HG03378 (cell line): ENCODE measurements at regions not wholly inside any gene's neighbourhood (a gene's known extent, or its start where the extent isn't known, plus 50 kb on each side); places are given as distances from the start of the nearest gene placed in this dataset.

Experiments used
- ATAC-seq: cut with Tn5 transposase; IDR thresholded peaks from one replicate; pipeline ENCODE4 v1.9.1; 2021; ENCODE audit warnings: mild to moderate bottlenecking, moderate library complexity; ENCODE audit not compliant: unreplicated experiment

- ATAC-seq: no peak
These were observed 411.1 kb upstream of the LRATD1 start for GRCh38 chr2:14221466-14221865.

GRCh38 chr2:14223576-14223975 lies 408.9 kb upstream of the LRATD1 start:
- no peak for ATAC-seq

GRCh38 chr2:14231391-14231898 lies 401.1 kb upstream of the LRATD1 start:
- ATAC-seq: no peak

- no peak for ATAC-seq
These were observed 400.3 kb upstream of the LRATD1 start for GRCh38 chr2:14232217-14232616.

GRCh38 chr2:14234911-14235310 lies 397.6 kb upstream of the LRATD1 start:
- ATAC-seq: no peak

- no peak for ATAC-seq
These were observed 396.9 kb upstream of the LRATD1 start for GRCh38 chr2:14235667-14236066.

- no peak for ATAC-seq
These were observed 394.6 kb upstream of the LRATD1 start for GRCh38 chr2:14237902-14238301.

- ATAC-seq: no peak
These were observed 392.9 kb upstream of the LRATD1 start for GRCh38 chr2:14239605-14240004.

- no peak for ATAC-seq
These were observed 391.6 kb upstream of the LRATD1 start for GRCh38 chr2:14240868-14241267.

- no peak for ATAC-seq
These were observed 386.6 kb upstream of the LRATD1 start for GRCh38 chr2:14245901-14246300.

- ATAC-seq: no peak
These were observed 377.2 kb upstream of the LRATD1 start for GRCh38 chr2:14255135-14255820.

- no peak for ATAC-seq
These were observed 375.6 kb upstream of the LRATD1 start for GRCh38 chr2:14256890-14257289.

- no peak for ATAC-seq
These were observed 374.6 kb upstream of the LRATD1 start for GRCh38 chr2:14257801-14258507.

GRCh38 chr2:14261771-14262170 lies 370.7 kb upstream of the LRATD1 start:
- no peak for ATAC-seq

- ATAC-seq: no peak
These were observed 369.5 kb upstream of the LRATD1 start for GRCh38 chr2:14263053-14263452.

- no peak for ATAC-seq
These were observed 362.4 kb upstream of the LRATD1 start for GRCh38 chr2:14270036-14270582.

GRCh38 chr2:14272396-14273075 lies 360.0 kb upstream of the LRATD1 start:
- no peak for ATAC-seq

GRCh38 chr2:14273650-14274049 lies 358.9 kb upstream of the LRATD1 start:
- ATAC-seq: no peak

GRCh38 chr2:14284244-14284643 lies 348.3 kb upstream of the LRATD1 start:
- ATAC-seq: no peak

- no peak for ATAC-seq
These were observed 346.7 kb upstream of the LRATD1 start for GRCh38 chr2:14285812-14286211.

GRCh38 chr2:14288016-14288415 lies 344.5 kb upstream of the LRATD1 start:
- no peak for ATAC-seq

GRCh38 chr2:14292964-14293363 lies 339.6 kb upstream of the LRATD1 start:
- ATAC-seq: no peak
